ENCODE measurements at regions not wholly inside any gene's neighbourhood (a gene's known extent, or its start where the extent isn't known, plus 50 kb on each side); places are given as distances from the start of the nearest gene placed in this dataset.
"Not testable (repeated sequence)": the region's sequence is repeated elsewhere in the genome, so short reads cannot be mapped to it uniquely, and the experiment has no call there.

DNA sequence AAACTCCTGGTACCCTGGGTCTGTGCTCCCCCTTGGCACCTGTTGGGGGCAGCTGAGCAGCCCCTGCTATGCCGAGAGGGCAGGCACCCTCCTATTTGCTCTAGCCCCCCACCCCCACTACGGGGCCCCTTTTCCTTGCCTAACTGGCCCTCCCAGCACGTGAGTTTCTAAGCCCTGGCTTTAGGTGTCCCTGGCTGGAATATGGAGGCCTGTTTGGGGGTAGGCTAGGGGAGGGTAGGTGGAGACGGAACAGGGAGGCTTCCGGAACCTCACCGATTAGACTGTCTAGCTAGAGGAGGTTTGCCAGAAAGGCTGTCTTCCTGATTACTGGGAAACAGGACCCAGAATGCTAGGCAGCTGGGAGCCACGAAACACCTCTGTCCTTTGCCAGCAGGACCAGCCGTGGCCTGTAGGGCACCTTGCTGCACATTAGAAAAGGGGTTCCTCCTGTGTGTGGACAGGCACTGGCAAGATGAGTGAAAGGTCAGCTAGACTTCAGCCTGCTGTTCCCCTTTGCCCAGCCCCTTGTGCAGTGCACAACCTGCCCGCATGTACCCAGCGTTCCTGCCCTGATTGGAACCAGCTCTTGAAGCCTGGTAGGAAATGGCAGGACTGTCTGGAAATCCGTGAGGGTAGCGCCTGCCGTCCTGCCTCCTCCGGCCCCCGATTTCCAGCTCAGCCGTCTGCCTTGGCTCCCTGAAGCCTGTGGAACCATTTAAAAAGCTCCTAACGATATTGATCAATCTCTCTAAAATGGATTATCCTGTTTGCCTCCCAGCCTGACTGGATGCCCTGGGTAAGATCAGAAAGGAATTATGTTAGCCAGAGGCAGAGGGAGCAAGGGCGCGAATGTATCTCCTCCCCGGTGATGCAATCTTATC lies 83.4 kb upstream of the GSE1 start:
- DNase-seq (ENCODE audit: low spot score): no peak

DNA sequence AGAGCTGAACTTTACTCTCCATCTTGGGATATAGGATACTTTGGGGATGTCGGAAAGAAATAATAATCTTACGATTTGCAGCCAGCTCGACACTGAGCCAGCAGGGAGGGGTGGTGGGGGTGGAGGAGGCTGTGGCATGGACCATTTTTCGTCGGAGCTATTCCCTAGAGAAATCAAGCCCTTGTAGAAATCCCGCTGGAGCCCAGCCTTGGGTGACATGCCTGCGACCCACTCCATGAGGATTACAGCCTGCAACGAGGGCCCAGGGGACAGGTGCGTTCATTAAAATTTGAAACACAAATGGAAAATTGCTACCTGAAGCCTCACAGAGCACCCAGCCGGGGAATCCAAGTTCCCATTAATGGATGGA lies 82.8 kb upstream of the GSE1 start:
- no peak for DNase-seq (ENCODE audit: low spot score)

DNA sequence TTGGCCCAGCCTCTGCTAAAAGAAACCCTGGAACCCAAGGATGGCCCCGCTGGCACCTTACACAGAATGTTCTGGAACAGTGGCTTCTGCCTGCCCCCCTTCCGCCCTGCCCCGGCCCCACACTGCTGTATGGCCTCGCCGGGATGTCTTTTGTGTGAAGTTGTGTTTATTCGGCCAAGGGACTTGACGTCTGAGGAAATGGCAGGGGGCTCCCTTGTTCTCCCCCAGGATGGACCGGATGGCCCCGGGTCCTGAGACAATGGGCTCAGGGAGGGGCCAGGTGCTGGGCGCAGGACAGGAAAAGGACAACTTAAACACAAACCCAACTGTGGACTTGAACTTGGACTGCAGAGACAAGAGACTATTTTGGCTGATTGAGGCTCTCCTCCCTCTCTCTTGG lies 81.6 kb upstream of the GSE1 start:
- no peak for DNase-seq (ENCODE audit: low spot score)

DNA sequence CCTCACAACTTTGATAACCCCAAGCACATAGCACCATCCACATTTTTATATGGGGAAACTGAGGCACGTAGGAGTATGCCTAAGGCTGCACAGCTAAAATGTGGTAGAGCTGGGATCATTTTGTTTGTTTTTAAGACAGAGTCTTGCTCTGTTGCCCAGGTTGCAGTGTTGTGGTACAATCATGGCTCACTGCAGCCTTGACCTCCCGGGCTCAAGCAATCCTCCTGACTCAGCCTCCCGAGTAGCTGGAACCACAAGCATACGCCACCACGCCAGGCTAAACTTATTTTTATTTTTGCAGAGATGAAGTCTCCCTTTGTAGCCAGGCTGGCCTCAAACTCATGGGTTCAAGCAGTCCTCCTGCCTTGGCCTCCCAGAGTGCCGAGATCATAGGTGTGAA lies 81.0 kb upstream of the GSE1 start:
- DNase-seq (ENCODE audit: low spot score): no peak

DNA sequence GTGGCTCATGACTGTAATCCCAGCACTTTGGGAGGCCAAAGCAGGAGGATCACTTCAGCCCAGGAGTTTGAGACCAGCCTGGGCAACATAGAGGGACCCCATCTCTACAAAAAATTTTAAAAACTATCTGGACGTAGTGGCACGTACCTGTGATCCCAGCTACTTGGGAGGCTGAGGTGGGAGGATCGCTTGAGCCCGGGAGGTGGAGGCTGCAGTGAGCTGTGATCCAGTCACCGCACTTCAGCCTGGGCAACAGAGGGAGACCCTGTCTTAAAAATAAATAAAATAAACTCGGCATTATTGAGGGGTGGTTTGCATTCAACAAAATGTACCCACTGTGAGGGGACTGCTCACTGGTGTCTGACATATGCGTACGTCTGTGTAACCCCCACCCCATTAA lies 79.5 kb upstream of the GSE1 start:
- DNase-seq (ENCODE audit: low spot score): not testable (repeated sequence)

DNA sequence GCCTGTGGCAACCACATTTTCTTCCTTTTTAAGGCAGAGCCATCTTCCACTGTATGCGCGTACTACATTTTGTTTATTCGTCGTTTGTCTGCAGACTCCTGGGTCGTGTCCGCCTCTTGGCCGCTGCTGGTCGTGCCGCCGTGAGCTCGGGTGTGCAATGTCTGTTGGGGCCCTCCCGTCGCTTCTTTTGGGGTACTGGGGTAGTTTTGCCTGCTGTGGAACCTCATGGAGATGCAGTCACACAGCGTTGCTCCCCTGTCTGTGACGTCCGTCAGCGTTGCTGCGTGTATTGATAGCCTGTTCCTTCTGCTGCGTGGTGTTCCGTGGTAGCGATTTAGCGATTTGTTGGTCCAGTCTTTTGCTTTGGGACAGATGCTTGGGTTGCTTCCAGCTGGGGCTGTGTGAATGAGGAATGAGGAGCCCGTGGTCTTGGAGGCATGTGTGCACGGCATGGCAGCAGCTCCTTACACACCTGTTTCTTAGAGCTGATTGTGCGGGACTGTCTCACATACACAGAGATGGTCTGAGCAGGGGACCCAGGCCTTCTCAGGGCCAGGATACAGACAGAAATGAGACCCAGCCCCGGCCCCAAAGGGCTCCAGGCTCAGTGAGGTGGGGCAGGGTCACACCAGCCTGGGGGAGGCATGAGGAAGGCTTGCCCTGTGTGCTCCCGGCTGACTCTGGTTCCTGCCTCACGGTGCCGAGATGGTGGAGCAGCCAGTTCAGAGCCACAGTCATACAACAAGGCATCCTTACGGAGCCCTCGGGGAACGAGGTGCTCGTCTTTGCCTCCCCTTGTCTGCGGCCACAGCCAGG lies 78.4 kb upstream of the GSE1 start:
- no peak for DNase-seq (ENCODE audit: low spot score)

DNA sequence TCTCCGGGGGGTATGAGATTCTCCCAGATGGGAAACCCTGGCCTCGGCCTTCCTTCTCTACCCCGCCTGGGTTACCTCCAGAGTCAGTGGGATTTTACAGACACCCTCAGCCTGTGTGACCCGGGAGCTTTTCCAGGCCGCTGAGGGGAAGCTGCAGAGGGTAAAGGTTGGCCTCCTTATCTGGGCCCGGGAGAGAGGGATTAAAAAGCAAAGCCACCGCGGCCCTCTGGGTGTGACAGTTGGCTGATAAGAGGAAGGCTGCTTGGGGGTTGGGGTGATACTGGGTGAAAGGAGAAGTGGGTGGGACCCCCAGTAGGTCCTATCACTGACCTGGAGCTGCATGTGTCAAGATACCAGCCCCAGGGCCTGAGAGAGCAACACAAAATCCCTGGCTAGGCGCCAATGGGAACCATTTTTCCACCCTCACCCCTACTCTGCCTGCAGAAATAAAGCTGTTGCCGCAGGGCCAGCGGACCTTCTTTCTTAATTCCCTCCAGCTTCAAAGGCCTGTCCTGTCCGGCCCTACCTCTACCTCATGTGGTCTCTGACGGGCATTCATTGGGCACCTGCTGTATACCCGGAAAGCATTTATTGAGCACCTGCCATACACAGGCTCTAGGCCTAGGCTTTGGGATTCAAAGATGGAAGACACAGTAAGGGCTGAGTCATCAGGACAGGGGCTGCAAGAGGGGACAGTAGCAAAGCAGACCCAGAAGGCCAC lies 77.6 kb upstream of the GSE1 start:
- DNase-seq (ENCODE audit: low spot score): no peak

DNA sequence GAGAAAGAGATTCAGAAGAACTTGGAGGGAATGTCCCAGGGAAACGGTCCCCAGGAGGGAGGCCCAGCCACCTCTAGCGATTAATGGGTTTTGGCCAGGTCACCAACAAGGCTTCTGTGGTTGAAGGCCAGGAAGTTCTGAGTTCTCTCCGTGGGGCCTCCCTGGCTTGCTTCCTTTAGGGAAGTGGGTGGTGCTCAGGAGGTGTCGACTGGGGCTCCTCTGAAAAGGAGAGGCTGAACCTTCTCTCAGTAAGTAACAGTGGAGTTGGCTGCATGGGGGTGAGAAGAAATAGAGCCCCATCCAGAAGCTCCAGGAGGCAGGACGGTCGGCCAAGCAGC lies 77.1 kb upstream of the GSE1 start:
- no peak for DNase-seq (ENCODE audit: low spot score)

DNA sequence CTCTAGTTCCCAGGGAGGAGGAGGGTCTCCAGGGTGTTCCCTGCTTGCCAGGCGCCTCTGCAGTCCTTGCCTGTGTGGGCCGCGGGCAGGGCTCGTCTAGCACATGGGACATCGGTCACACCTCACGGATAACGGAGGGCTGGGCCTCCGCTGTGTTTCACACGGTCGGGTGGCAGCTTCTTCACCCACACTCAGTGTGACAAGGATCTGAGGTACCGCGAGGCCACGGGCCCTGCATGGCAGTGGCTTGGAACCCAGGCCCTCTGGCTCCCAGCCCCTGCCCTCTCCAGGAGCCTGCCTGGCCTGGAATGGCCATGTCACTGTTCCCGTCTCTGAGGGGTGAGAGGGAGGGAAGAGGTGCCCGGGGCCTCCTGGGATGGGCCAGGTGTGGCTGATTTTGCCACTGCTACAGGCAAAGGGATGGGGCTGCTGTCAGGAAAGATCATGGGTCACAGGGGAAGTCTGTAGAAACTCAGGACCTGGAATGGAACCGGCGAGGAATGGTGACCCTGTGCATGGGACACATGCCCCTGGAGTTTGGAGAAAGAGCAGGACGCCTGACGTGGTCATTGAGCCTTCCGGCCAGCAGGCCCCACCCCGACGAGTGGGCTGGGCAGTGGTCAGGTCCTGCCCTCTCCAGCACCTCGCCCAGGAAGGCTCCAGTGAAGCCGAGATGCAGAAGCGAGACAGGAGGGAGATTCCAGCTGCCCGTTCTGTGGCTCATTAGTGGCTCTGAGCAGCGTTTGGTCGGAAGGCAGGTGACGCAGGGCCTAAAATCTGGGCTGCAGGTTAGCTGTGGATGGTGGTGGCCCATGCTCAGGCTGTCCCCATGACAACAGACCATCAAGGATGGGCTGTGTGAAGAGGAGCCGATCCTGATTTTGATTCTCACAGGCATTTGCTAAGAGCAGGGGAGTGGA lies 76.5 kb upstream of the GSE1 start:
- no peak for DNase-seq (ENCODE audit: low spot score)

DNA sequence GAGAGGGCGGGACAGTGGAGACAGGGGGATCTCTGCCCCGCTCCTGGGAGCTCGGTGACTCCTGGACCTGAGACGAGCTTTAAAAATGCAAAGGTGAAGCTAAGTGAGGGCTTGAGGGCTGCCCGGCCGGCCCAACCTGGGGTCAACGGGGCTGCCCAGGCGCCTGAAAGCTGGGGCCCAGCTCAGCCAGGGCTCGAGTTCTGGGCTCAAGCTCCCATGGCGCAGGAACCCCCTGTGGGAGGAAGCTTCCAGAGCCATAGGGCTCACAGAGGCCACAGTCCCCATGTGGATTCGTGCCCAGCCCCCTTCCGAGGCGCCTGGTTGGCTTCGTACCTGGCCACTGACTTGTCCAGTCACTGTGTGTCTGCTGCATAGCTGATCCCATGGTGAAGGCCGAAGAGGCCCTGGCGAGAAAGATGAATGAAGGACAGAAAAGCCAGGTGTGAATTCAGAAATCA lies 75.8 kb upstream of the GSE1 start:
- no peak for DNase-seq (ENCODE audit: low spot score)

DNA sequence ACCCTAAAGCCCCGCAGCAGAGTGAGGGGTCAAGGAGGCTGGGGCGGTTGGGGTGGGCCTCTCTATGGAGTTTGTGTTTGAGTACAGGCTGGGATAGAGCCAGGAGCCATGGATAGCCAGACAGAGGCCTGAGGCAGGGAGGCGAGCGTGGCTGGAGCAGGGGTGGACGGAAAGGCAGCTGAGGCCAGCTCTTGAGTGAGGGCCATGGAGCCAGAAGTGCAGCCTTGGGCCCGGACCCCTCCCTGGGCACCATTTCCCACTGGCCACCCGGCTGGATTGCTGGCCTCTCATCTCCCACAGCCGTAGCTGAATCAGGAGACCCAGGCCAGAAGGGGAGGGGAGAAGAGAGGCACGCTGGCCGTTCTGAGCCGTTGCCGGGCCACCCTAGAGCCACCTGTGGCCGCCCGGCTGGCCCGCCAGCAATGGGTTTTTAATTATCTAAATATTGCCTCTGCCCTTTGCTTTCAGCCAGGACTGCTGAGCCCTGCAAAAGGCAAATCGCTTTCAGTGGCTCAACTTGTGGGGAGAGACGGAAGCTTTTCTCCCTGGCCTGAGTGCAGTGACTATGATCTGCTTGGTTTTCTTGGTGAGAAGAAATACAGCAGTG lies 75.2 kb upstream of the GSE1 start:
- DNase-seq (ENCODE audit: low spot score): no peak

DNA sequence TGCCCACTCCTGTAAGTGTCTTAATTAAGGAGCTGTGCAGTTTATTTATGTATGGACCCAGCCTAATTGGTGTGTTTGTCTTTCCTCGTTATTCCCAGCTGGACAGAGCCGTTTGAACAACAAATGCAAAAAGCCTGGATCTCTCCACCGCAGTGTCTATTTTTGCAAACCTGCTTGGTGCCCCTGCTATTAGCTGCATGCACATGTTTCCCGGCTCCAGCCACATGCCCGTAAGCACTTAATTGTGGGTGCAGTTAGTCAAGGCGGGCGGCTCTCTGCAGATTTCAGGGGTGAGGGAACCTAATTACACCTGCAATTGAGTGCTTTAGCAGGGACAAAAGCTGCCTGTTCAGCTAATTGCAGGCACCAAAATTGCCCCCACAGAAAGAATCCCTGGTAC lies 74.0 kb upstream of the GSE1 start:
- no peak for DNase-seq (ENCODE audit: low spot score)

DNA sequence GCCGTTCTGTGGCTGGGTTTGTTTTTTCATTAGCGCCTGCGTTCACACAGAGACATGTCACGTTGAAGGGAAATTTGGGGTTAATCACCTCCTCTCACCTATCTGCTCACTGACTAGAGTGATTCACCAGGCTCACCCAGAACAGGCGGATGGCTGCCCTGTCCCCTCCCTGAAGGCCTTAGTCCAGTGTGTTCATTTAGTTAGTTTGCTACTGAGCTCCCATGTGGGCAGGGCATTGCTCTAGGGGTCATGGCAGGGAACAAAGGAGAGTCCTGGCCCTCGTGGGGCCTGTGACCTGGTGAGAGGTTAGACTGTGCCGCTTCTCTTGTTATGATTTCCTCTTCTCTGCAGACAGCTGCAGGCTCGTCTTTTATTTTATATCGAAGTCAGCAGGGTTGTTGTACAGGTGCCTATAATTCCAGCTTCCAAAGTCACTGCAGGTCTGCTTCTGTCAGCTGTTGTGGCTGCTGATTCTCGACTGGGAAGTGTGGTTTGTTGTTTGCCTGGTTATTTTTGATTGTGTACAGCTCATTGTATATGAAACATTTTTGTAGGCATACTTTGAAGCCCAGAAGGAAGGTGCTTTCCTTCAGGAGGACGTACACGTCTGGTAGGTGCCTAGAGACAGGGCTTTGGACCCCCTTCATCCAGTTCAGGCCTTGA lies 73.4 kb upstream of the GSE1 start:
- DNase-seq (ENCODE audit: low spot score): no peak

DNA sequence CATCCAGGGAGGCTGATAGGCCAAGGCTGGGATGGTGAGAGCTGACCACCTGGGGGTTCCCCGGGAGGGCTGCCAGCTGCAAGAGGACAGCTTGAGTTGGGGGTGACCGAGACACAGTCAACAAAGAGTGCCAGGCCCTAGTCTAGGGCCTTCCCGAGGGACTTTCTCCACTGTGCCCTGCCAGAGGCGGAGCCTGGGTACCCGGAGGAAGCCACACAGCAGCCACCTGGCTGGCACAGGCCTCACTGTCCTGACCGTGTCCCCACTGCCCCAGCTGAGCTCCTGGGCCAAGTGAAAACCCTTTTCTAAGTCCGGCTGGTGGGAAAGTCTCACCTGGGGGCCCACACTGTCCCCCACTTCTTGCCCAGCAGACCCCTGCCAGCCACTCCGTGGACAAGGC lies 71.9 kb upstream of the GSE1 start:
- DNase-seq (ENCODE audit: low spot score): no peak

DNA sequence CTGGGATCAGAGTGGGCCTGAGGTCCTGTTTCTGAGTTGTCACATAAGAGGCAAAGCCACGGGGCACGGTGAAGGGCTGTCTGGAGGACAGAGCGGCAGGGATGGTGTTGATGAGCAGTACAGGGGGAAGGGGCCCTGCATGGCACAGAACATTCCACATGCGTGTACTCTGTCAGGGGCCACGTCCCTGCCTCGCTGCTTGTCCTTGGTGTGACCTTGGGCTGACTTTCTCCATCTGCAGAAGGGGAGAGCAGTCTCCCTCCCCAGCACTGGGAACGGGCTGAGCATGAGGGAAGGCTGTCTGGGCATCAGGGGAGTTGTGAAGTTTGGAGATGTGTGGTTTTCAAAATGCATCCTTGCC lies 71.5 kb upstream of the GSE1 start:
- DNase-seq (ENCODE audit: low spot score): no peak

DNA sequence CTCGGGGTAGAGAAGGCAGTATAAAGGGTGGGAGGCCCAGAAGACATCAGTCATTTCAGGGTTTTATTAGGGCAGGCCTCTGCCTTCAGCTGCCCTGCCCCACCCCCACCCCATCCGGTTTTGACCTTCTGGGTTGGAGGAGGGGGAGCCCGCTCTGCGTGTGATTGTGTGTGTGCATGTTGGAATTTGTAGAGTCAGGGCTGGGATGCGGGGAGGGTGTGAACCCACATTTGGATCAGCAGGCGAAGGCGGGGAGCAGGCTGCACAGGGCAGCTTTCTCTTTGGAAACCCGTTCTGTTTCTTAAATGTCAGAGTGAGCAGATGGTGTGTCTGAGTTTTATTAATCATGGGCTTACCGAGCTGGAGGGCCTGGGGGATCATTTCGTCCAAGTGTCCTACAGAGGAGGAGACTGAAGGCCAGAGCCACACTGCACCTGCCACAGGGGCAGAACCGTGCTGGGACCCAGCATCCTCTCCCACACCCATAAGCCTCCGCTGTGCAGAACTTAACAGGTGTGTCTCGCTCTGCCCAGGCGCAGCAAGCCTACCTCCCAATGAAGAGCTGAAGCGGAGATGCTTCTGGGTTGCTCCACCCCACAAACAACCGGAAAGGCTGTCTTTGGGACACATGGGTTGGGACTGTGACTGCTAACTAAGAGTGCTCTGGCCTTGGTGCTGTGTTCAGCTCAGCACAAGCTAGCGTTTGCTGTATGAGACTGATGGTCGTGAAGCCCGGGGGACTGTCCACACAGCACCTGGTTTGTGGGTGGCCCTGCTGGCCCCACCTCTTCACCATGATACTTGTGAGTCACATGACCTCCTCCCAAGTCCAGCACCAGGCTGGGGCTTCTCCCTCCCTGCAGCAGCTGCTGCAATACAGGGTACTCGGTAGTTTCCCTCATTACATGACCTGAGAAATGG lies 70.9 kb upstream of the GSE1 start:
- DNase-seq (ENCODE audit: low spot score): no peak

DNA sequence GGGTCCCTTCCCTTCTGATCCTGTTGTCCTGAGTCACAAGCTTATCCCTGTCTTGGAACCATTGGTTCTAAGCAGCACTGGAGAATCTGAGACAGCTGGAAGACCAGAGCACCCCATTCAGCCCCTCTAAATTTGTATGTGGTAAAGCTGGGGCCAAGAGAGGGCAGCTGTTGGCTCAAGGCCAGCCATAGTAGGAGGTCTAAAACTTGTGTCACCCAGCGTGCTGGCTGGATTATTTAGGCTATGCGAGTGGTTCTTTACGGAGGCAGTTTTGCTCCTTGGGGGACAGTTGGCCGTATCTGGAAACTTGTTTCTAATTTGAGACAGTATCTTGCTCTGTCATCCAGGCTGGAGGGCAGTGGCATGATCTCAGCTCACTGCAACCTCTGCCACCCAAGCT lies 69.6 kb upstream of the GSE1 start:
- no peak for DNase-seq (ENCODE audit: low spot score)

DNA sequence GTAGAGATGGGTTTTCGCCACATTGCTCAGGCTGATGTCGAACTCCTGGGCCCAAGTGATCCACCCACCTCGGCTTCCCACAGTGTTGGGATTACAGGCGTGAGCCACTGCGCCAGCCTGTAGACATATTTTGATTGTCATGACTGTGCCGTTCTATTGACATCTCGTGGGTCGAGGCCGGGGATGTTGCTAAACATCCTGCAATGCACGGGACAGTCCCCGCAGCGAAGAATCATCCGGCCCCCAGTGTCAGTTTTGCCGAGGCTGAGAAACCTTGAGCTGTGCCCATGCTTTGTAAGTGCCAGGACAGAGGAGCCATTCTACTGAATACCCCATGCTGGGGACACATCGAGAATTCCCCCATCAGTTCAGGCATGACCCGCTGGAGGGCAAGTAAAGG lies 69.1 kb upstream of the GSE1 start:
- no peak for DNase-seq (ENCODE audit: low spot score)

DNA sequence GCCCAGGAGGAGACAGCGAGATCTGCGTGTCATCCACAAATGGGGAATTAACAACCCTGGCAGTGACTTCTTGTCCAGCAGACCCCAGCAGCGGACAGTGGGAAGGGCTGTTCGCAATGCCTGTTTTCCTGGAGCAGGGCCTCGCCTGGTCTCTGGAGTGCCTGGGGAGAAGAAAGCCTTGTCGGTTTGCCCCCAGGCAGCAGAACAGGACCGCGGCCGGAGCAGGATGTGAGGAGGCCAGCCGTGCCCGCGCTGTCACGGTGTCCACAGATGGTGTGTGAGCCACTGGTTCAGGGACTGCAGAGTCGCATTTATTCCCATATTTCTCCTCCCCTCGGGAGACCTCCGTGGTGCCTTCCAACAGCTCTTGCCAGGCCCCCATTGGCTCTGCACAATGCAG lies 68.5 kb upstream of the GSE1 start:
- no peak for DNase-seq (ENCODE audit: low spot score)

Data from germinal center (tissue), 1 donor.